Breast epithelium (tissue), 3 donors: ENCODE measurements at regions not wholly inside any gene's neighbourhood (a gene's known extent, or its start where the extent isn't known, plus 50 kb on each side); places are given as distances from the start of the nearest gene placed in this dataset.

ENCODE experiments used
- CTCF ChIP-seq, 3 donors: fragments of 450-650 bp; IDR thresholded peaks; one replicate each; pipeline ENCODE4 v1.5.1; 2016 to 2017; ENCODE audit warnings: antibody characterized with exemption in 3 of 3, mild to moderate bottlenecking in 3 of 3, moderate library complexity in 3 of 3
- POLR2A ChIP-seq: fragments of 450-650 bp; IDR thresholded peaks from one replicate; pipeline ENCODE4 v1.6.1; 2016; ENCODE audit warnings: antibody characterized with exemption, mild to moderate bottlenecking, moderate library complexity
- POLR2AphosphoS5 ChIP-seq, 3 donors: sonication (generic); formaldehyde crosslinking; IDR thresholded peaks; one replicate each; pipeline ENCODE4 v1.6.1; 2017; ENCODE audit warnings: antibody characterized with exemption in 3 of 3

GRCh38 chr18:4721545-4721944 lies 266.4 kb upstream of the DLGAP1 start:
- TF ChIP-seq POLR2AphosphoS5 (IDR thresholded peaks at IDR 0.05) (no peak), POLR2A (no peak), CTCF (IDR thresholded peaks at IDR 0.05) (no peak)
